Stimulated activated CD4-positive, alpha-beta T cell treated with anti-CD3 and anti-CD28 coated beads, Interleukin-2, amount 100 ng/mL, for 24 hours (primary cell): ENCODE measurements at regions not wholly inside any gene's neighbourhood (a gene's known extent, or its start where the extent isn't known, plus 50 kb on each side); places are given as distances from the start of the nearest gene placed in this dataset.
"Not testable (repeated sequence)": the region's sequence is repeated elsewhere in the genome, so short reads cannot be mapped to it uniquely, and the experiment has no call there.

Experiments
- DNase-seq, 2 donors: peaks; one replicate each; pipeline ENCODE4 v3.0.0-alpha.2; 2020

DNA sequence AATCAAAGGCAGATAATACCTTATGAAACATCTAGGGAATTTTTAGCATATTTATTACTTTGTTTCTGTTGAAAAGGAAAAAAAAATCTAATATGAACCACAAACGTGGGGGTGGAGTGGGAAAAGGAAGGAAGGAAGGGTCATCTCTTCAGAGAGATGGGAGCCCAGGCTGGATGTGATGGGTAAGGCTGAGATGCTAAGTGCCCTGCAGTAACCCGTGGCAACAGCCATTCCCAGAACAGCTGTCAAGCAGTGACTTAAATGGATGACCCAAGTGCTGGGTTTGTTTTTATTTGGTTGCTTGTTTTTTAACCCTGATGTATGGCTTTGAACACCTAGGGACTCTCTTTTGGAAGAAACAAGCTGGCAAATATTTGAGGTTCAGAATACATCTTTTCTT is 50.7 kb upstream of the KLF7 start:
- no peak for DNase-seq

DNA sequence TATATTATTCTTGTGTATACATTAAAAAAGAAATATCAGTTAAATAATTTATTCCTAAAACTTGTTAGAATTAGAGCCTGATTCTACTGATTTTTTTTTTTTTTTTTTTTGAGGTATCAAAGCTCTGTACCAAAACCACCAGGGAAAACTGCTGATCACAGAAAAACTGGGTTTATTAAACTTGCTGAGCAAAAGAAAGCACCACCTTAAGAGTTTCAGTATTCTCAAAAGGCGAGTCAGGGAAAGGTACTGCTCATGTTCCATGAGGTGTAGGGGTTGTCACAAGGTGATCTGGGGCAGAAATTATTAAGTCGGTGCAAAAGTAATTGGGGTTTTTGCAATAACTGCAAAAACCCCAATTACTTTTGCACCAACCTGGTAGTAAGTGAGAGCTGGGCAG is 51.7 kb upstream of the KLF7 start:
- no peak for DNase-seq

DNA sequence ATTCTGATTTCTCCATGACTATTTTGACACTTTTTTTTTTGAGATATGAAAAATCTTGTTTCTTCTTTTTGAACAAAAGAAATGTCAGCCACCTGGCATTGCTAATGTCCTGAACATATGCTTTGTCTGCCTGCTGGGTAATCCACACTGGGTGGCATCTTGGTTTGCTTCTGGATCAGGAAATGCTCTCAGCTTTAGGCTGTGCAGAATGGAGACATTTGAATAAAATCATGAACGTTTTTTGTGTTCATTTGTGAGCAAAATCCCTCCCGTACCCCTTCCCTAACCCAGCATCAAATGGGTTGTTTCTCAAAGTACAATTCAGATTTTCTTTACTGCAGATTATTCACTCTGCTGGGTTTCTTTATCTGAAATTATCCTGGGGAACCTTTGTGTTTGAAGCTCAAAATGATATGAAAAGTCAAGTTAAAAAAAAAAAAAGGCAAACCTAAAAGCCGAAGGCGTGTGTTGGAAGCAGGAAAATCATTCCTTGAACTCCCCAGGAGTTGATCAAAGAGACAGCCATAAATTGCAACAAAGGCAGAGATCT is 53.4 kb upstream of the KLF7 start:
- DNase-seq = no peak

DNA sequence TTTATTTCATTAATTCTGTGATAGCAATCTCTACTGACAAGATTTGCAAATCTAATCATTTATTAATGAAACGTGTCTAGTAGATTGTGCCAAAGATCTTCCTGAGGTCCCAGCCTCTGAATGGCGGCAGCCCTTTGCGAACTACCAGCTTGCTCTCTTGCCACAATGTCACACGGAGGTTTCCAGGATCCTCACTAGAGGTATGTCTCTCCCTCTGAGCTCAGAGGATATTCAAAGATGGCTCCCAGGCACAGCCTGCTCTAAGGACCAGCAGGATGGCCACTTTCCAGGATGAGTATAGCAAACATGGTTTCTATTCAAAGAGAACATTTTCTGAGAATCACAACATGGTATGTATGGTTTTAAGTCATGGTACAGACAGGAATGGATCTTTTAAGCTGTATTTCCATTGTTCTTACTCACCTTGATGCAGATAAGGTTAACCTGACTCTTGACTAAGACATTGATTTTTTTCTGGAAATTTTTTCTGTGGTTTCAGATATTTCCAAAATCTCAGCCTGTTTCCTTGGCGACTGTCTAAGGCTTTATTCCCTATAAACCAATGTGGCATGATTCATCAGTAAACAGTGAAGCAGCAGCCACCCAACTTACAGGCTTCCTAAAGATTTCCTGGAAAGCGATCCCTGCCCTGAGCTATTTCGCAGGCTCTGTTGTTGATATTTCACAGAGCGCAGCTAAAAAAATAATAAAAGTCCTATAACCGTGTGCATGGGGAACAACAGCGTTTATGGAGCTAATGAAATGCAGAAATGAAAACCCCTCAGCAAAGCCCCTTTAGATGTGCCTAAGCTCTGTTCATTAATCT is 54.1 kb upstream of the KLF7 start:
- DNase-seq = no peak

DNA sequence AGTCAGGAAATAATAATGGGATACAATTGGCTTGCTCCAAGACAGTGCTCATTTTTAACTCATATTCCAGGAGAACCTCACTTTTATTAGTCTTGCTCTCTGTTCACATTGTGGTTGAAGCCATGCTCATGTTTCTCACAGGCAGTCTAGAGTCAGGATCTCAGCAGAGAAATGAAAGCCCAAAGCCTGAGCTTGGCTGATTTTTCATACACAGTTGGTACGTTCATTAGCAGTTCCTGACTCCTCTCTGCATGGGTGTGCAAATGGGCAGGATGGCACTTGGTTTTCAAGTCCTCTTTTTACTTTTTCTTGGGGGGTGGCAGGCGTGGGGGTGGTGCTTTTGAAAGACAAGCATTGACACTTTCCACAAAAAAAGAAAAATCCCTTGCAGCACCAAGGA is 56.0 kb upstream of the KLF7 start:
- no peak for DNase-seq

DNA sequence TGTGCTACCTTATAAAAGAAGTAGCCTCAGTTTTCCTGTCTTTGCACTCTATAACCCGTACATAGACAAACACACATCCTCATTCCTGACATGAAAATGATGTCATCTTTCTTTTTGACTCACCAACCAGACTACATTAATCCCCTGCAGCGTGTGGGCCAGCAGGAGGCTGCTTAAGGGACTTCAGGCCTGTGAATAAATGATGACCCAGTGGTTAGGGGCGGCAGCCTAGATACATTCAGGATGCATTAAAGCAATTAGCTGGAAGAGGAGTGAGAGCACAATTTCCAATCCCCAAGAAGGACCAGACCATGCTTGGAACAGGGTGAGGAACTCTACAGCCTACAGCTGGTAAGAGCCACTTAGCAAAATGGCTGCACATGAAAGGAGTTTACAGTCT is 57.3 kb upstream of the KLF7 start:
- peak; percentile 40 to 41 for DNase-seq

DNA sequence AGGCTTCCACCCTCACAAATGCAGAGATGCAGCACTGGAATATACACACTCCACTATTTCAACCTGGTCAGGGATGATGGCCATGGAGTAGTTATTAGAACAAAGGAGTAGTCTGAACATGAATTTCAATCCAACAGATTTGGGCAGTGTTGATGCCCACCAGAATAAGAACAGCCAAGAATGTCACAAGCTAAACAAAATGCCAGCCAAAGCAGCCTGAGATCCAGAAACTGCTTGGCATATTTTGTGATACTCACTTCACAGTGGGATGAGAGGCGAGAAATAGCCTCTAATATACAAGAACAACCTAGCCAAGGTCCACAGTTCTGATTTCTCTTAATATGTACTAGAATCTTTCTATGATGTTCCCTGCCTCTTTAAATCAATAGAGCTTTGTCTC is 58.6 kb upstream of the KLF7 start:
- no peak for DNase-seq

DNA sequence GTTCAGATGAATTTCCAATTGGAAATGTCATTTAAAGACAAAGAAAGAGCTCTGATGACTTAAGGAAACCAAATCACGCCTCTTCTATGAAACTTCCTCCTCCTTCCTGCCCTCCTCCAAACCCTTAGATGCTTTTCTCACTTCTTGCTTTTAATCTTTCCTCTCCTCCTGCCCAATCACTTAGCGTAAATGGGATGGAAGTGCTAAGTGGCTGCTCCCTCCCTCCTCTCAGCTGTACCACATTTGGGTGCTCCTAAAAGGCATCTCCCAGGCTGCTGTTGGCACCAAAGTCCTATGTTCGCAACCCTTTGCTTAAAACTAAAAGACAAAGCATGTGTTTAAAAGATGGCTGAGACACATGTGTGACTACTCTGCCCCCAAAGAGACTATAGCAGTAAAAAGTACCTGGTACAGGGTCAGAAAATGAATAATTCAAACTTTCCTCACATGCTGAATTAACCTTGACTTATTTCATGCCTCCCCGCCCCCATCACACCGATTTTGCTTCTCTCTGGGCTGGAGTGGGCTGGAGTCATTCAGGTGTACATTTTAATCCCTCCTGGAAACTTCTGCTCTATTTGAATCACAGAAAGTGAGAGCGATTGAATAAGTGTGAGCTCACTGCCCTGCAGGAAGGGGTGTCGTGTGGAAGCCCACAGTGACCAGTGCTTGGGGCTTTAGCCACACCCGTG is 59.2 kb upstream of the KLF7 start:
- peak; percentile 67 to 68 for DNase-seq

DNA sequence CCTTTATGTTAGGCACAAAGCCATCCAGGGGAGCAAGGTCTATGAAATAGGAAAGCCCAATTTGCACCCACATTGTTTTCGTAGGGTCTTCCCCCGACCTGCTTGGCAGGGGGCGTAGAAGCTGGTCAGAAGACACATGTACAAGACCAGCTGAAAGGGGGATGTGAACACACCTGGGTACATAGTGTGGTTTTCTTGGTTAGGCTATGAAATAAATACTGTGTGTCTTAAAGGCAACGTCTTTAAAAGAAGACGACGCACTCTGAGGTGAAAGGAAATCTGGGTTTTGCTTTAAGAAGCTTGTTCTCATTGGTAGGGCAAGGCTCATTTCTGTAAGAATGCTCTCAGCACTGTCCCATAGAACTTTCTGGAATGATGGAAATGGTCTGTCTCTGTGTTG is 60.0 kb upstream of the KLF7 start:
- DNase-seq = no peak

DNA sequence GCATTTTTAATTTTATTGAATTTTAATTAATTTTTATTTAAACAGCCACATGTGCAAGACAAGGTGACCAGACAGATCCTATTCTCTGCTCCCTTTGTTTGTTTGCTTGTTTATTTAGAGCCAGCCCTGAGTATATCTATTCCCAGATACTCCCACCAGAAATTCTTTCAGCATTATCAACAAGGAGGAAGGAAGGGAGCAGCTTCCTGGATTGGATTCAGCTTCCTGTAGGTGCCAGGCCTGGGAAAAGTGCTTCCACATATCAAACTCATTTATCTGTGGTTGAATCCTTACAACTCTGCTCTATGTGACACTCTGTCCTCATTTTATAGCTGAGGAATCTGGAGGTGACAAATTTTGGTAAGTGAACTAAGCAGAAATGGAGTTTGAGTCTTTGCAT is 60.5 kb upstream of the KLF7 start:
- DNase-seq = no peak

DNA sequence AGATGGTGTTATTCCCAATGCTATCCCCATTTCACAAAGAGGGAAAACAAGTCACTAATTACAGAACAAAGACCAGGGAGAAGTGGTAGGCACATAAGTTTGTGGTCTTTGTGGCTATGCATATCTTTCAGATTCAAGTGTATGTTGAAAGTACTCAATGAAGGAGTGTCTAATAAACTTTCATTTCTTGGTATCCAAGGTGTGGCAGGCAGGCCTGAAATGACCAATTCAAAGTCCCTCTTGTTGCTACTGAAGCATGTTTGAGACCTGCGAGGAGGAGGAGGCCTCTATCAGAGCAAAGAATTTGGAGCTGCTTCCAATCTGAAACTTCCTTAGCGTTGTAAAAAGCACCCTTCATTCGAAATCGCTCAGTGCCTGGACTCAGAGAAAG is 60.9 kb upstream of the KLF7 start:
- DNase-seq = no peak

DNA sequence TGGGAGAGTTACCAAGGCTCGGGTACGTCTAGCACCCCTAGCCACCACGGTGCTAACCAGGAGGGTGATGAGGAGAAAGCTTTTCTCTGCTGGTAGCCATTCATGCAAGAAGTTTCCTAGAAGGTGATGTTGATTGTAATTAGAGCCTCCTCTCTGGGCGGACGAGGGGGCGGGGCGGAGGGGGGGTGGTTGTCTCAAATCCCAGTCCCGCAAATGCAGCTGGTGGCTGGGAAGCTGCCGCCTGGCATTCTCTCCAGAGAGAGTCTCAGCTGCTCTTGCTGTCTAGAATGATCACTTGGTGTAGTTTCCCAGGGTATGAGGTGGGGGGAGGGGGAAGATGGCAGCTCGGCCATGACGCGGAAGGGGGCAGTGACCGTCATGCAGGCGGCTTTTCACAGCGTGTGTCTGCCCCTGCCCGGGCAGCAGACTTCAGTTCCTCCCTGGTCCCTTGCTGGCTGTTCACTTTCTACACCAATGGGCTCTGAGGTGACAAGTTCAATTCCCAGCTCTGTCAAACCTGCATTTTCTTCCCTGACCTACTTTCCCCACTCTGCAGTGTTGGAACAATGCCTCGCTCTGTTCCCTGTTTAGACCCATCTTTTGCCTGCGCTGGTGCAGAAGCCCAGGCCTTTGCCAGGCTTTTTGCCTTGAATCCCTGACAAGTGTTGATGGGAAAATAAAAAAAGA is 61.5 kb upstream of the KLF7 start:
- no peak for DNase-seq

DNA sequence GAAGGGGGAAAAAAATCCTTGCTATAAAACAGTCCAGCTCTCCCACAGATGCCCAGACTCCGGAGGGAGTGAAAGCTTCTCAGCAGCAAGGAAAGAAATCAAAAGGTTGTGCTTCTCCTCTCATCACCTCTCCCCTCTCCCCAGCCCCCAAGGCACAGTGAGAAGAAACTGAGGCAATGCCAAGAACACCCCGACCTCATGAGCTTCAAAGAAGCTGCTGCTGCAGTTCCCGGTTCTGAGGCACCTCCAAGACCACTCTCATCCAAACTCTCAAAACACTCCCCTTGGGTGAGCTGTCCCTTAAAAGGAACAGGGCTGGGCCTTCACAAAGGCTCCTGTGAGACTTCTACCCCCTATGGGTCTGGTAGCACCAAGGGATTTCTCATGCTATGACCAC is 62.0 kb upstream of the KLF7 start:
- DNase-seq = no peak

DNA sequence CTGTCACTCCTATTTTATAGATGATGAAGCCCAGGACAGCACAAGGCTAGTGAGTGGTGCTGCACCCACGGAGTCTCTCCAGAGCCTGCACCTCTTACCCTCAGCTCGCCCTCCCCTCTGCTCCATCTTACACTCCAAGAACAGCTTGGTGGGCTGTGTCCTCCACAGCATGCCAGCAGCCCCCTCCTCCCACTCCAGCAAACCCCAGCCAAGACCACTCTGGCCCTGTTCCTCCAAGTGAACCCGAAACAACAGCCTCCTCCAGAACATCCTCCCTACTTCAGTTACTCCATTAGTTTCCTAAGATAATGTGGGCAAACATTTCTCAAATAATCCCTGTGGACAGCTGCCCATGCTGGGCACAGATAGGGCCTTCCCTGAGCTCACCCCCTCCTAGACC is 62.7 kb upstream of the KLF7 start:
- no peak for DNase-seq

DNA sequence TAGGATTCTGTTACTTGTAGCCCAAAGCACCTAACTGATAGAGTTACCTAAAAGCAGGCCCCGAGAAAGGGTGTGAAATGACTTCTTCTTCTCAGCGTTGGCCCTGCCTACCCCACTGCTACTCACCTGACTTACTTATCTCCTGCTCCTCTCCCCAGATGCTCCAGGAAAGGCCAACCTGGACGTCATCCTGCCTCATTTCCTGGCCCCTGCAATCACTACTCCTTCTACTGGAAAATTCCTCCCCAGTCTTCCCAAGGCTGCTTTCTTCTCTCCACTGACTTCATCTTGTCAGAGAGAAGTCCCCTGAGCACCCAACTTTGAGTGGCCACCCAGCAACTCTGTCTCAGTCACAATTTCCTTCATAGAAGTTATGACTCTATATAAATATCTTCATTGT is 63.4 kb upstream of the KLF7 start:
- DNase-seq = no peak

DNA sequence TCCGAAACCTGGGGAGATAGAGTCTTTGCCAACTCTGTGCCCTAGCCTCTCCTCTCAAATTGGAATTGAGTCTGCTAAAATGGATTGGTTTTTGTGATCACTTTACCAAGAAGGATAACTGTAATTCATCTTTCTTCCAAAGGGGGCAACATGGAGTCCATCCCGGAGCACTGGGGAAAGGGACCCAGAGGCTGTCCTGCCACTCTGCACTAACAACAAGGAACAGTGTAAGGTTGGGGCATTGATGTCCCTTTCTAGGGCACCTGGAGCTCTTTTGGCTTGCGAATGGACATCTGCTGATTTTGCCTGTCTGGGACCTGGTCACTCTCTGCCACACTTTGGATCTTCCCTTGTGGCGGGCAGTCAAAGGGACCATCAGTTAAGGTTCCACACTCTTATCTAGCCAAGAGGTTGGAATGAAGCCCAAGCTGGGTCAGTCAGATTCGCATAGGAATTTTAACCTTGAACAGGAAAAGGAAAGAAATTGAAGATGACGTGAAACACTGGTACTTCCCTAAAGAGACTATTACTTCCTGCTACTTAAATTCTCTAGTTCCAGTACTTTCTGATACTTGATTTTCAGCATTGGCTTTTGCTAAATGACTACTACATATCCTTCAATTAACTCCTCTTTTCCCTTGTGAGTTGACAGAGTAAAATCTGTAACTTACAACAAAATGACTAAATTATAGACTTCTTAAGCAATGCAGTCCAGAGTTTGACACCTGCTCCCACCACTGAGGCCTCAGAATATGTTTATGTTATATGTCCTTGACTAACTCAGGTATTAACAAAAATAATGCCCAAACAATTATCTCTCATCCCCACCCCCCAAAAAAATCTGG is 64.7 kb upstream of the KLF7 start:
- DNase-seq = no peak

DNA sequence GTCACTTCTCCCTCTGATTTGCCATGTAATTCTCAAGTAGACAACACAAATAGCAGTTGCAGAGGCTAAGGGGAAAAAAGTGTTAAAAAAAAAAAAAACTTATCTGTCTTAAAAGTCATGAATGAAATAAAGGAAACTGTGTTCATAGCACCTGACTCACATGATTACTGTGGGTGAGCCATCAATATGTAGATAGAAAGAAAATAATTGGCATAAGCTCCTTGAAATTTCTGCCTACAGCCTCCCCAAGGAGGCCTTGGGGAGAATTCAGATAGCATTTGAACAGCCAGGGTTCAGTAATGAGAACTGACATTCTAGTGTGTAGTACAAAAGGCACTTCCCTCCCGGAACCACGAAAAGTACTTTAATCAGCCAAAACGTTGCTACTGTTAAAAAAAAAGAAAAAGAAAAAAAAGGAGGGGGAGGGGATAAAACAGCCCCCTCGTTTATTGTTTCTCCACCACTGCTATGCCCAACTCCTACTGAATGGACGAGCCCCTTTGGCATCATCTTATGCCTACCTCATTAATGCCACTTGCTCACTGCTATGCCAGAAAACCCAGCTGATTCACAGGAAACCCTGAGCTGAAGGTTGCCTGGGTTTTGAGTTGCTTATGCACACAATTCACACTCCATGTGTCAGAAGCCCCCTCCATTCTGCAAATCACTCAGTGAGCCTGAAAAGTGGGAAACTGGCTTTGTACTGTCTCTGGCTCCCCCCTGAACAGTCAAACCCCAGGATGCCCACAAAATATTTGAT is 65.5 kb upstream of the KLF7 start:
- no peak for DNase-seq

DNA sequence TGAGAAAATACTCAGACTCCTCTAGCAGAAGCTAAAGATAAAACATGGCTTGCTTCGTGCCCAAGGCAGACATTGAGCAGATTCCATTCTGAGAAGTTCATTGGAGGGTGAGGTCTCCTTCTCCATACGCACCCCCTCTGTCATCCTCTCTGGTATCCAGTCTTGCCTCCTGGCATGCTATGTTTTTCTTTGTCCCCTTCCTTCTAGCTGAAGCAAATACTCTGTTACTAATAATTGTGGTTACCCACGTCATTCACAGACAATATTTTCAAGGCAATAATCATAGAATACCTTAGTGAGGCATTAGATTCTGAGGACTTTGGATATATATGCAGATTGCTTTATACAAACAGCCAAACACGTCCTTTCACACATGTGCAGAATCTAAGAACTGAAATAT is 66.2 kb upstream of the KLF7 start:
- DNase-seq = no peak

DNA sequence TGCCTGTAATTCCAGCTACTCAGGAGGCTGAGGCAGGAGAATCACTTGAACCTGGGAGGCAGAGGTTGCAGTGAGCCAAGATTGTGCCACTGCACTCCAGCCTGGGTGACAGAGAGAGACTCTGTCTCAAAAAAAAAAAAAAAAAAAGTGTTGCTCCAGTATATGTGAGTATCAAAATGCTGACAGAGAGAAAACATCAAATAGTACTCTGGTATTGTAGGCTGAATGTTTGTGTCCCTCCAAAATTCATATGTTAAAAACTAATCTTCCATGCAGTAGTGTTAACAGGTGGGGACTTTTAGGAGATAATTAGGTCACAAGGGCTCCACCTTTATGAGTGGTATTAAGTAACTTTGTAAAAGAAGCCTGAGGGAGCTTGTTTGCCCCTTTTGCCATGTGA is 67.4 kb upstream of the KLF7 start:
- not testable (repeated sequence) for DNase-seq

DNA sequence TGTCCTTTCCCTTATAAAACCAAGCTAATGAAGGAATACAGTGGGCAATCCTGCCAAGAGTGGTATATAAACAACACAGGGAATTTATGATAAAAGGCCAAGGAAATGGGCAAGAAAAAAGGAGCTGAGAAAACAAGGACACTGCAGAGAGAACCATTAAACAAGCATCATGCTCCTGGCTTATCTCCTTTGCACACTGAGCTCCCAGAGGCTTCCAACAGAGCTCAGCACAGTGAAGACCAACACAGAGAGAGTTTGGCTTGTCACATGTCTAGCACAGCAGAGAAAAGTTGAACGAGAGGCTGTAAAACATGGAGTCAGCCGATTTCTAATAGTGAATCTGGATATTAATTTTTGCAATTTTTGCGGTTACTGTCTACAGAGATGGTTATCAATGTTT is 68.0 kb upstream of the KLF7 start:
- DNase-seq = no peak

DNA sequence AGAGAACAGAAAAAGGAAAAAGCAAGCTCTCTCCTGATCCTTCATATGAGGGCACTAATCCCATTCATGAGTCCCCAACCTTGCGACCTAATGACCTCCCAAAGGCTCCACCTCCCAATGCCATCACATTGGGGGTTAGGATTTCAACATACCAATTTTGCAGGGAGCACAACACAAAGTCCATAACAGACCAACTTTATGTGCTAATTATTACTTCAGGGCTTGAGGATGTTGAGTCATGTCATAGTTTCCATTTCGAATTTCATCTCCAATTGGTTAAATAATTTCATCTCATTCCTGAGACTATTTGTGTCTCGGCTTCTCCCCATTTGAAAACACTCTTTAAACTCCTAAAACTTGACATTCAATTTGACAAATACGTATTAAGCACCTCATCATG is 69.9 kb upstream of the KLF7 start:
- no peak for DNase-seq
